ENCODE measurements at regions not wholly inside any gene's neighbourhood (a gene's known extent, or its start where the extent isn't known, plus 50 kb on each side); places are given as distances from the start of the nearest gene placed in this dataset.

GRCh38 chr12:83784298-83784890 is 1097.7 kb downstream of the TMTC2 start:
- TF ChIP-seq POLR2AphosphoS5 (IDR thresholded peaks at IDR 0.05) (no peak), CTCF (IDR thresholded peaks at IDR 0.05 in 8 of 11, conservative IDR thresholded peaks at IDR 0.05 in 3 of 11) (no peak)

Data from spleen (tissue), 7 donors.